ENCODE measurements at regions not wholly inside any gene's neighbourhood (a gene's known extent, or its start where the extent isn't known, plus 50 kb on each side); places are given as distances from the start of the nearest gene placed in this dataset.
"Not testable (repeated sequence)": the region's sequence is repeated elsewhere in the genome, so short reads cannot be mapped to it uniquely, and the experiment has no call there.

GRCh38 chr11:28799316-28799715 lies 691.1 kb downstream of the METTL15 start:
- no peaks in the 10 kb centered on the region for H3K9me3 ChIP-seq (ENCODE audit: severe bottlenecking)
- H3K27me3 ChIP-seq (ENCODE audit: insufficient read depth, low read depth, severe bottlenecking) = no peaks in the 10 kb centered on the region
- H3K27ac ChIP-seq = no peak overlapping the region
- no peak overlapping the region for H3K4me3 ChIP-seq (ENCODE audit: low read depth, low read length)
- no peaks in the 10 kb centered on the region for H3K36me3 ChIP-seq
- no peak for DNase-seq
- TF ChIP-seq, protein P1, sequence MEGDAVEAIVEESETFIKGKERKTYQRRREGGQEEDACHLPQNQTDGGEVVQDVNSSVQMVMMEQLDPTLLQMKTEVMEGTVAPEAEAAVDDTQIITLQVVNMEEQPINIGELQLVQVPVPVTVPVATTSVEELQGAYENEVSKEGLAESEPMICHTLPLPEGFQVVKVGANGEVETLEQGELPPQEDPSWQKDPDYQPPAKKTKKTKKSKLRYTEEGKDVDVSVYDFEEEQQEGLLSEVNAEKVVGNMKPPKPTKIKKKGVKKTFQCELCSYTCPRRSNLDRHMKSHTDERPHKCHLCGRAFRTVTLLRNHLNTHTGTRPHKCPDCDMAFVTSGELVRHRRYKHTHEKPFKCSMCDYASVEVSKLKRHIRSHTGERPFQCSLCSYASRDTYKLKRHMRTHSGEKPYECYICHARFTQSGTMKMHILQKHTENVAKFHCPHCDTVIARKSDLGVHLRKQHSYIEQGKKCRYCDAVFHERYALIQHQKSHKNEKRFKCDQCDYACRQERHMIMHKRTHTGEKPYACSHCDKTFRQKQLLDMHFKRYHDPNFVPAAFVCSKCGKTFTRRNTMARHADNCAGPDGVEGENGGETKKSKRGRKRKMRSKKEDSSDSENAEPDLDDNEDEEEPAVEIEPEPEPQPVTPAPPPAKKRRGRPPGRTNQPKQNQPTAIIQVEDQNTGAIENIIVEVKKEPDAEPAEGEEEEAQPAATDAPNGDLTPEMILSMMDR (IDR thresholded peaks at IDR 0.05; ENCODE audit: low read depth, low read length) = no peak

GRCh38 chr11:28798286-28798685 lies 690.1 kb downstream of the METTL15 start:
- TF ChIP-seq, protein P1 (IDR thresholded peaks at IDR 0.05; ENCODE audit: low read depth, low read length) = no peak
- no peaks in the 10 kb centered on the region for H3K36me3 ChIP-seq
- no peaks in the 10 kb centered on the region for H3K9me3 ChIP-seq (ENCODE audit: severe bottlenecking)
- no peak overlapping the region for H3K27ac ChIP-seq
- DNase-seq = no peak
- no peaks in the 10 kb centered on the region for H3K27me3 ChIP-seq (ENCODE audit: insufficient read depth, low read depth, severe bottlenecking)
- H3K4me3 ChIP-seq (ENCODE audit: low read depth, low read length) = no peak overlapping the region

GRCh38 chr11:28797536-28797935 lies 689.3 kb downstream of the METTL15 start:
- no peaks in the 10 kb centered on the region for H3K9me3 ChIP-seq (ENCODE audit: severe bottlenecking)
- no peak overlapping the region for H3K4me3 ChIP-seq (ENCODE audit: low read depth, low read length)
- TF ChIP-seq, protein P1 (IDR thresholded peaks at IDR 0.05; ENCODE audit: low read depth, low read length) = no peak
- no peak for DNase-seq
- no peak overlapping the region for H3K27ac ChIP-seq
- no peaks in the 10 kb centered on the region for H3K27me3 ChIP-seq (ENCODE audit: insufficient read depth, low read depth, severe bottlenecking)
- H3K36me3 ChIP-seq = no peaks in the 10 kb centered on the region

GRCh38 chr11:28794405-28794804 lies 686.2 kb downstream of the METTL15 start:
- Histone ChIP-seq H3K9me3 (ENCODE audit: severe bottlenecking) (no peaks in the 10 kb centered on the region), H3K36me3 (no peaks in the 10 kb centered on the region), H3K4me3 (ENCODE audit: low read depth, low read length) (no peak overlapping the region), H3K27me3 (ENCODE audit: insufficient read depth, low read depth, severe bottlenecking) (no peaks in the 10 kb centered on the region), H3K27ac (no peak overlapping the region)
- TF ChIP-seq, protein P1 (IDR thresholded peaks at IDR 0.05; ENCODE audit: low read depth, low read length) = no peak
- no peak for DNase-seq

DNA sequence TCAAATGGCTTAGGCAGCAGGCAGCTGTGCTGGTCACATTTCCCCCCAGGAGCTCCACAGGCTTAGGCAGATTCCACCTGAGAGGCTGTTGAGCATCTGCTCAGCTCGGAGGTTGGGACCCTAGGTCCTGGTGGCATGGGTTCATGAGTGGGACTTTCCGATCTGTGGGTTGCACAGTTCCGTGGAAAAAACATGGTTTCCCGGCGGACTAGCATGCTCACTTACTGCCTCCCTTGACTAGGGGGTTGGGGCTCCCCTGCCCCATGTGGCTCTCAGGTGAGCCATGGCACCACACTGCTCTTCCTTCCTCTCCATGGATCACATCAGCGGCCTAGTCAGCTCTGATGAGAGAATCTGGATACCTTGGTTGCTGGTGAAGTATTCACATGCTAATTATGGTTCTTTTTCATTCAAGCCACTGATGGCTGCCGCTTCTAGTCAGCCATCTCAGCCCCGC lies 685.1 kb downstream of the METTL15 start:
- no peaks in the 10 kb centered on the region for H3K9me3 ChIP-seq (ENCODE audit: severe bottlenecking)
- TF ChIP-seq, protein P1 (IDR thresholded peaks at IDR 0.05; ENCODE audit: low read depth, low read length) = no peak
- DNase-seq = no peak
- H3K27me3 ChIP-seq (ENCODE audit: insufficient read depth, low read depth, severe bottlenecking) = no peaks in the 10 kb centered on the region
- H3K4me3 ChIP-seq (ENCODE audit: low read depth, low read length) = no peak overlapping the region
- no peak overlapping the region for H3K27ac ChIP-seq
- no peaks in the 10 kb centered on the region for H3K36me3 ChIP-seq

GRCh38 chr11:28792856-28793255 lies 684.7 kb downstream of the METTL15 start:
- TF ChIP-seq, protein P1 (IDR thresholded peaks at IDR 0.05; ENCODE audit: low read depth, low read length) = no peak
- Histone ChIP-seq H3K27me3 (ENCODE audit: insufficient read depth, low read depth, severe bottlenecking) (no peaks in the 10 kb centered on the region), H3K27ac (no peak overlapping the region), H3K36me3 (no peaks in the 10 kb centered on the region), H3K4me3 (ENCODE audit: low read depth, low read length) (no peak overlapping the region), H3K9me3 (ENCODE audit: severe bottlenecking) (no peaks in the 10 kb centered on the region)
- DNase-seq = no peak

- not testable (repeated sequence) for H3K4me3 ChIP-seq (ENCODE audit: low read depth, low read length); H3K36me3 ChIP-seq; H3K9me3 ChIP-seq (ENCODE audit: severe bottlenecking); H3K27ac ChIP-seq; DNase-seq; H3K27me3 ChIP-seq (ENCODE audit: insufficient read depth, low read depth, severe bottlenecking)
Measured at GRCh38 chr11:28787897-28788296, 679.7 kb downstream of the METTL15 start.
